ENCODE measurements at regions not wholly inside any gene's neighbourhood (a gene's known extent, or its start where the extent isn't known, plus 50 kb on each side); places are given as distances from the start of the nearest gene placed in this dataset.

DNA sequence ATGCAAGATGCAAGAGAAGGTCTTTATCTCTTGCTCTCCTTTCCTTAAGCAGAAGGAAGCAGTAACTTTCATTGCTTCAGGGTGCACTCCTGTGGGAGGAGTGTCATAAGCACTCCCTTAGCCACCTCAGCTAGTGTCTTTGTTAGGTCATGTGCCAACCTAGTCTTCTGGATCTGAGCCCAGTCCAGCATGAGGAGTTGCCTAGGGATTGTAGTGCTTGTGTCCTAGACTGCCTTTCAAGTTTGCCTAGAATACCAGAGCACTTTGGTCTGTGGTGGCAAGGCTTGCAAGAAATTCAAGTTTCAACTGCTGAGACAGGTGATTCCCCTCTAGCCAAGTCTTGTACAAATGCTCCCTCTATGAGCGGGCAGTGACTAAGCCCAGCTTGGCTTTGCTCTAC is 633.6 kb downstream of the ZNF385D start:
- TF ChIP-seq, protein P1, sequence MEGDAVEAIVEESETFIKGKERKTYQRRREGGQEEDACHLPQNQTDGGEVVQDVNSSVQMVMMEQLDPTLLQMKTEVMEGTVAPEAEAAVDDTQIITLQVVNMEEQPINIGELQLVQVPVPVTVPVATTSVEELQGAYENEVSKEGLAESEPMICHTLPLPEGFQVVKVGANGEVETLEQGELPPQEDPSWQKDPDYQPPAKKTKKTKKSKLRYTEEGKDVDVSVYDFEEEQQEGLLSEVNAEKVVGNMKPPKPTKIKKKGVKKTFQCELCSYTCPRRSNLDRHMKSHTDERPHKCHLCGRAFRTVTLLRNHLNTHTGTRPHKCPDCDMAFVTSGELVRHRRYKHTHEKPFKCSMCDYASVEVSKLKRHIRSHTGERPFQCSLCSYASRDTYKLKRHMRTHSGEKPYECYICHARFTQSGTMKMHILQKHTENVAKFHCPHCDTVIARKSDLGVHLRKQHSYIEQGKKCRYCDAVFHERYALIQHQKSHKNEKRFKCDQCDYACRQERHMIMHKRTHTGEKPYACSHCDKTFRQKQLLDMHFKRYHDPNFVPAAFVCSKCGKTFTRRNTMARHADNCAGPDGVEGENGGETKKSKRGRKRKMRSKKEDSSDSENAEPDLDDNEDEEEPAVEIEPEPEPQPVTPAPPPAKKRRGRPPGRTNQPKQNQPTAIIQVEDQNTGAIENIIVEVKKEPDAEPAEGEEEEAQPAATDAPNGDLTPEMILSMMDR (conservative IDR thresholded peaks at IDR 0.05): no peak
- Mint-ChIP-seq H3K4me3 (no peak overlapping the region), H3K36me3 (ENCODE audit: low read depth) (no peaks in the 10 kb centered on the region), H3K4me1 (no peaks in the 10 kb centered on the region), H3K27me3 (ENCODE audit: low read depth) (peaks cover 6% of the 10 kb centered on the region), H3K9me3 (peaks cover 5% of the 10 kb centered on the region), H3K27ac (ENCODE audit: unreplicated experiment) (no peak overlapping the region)
- DNase-seq (ENCODE audit: low read depth, low spot score): no peak

- no peaks in the 10 kb centered on the region for H3K36me3 Mint-ChIP-seq (ENCODE audit: low read depth)
- DNase-seq (ENCODE audit: low read depth, low spot score): no peak
- no peaks in the 10 kb centered on the region for H3K4me1 Mint-ChIP-seq
- H3K4me3 Mint-ChIP-seq: no peak overlapping the region
- H3K27me3 Mint-ChIP-seq (ENCODE audit: low read depth): no peaks in the 10 kb centered on the region
- TF ChIP-seq, protein P1 (conservative IDR thresholded peaks at IDR 0.05): no peak
- no peak overlapping the region for H3K27ac Mint-ChIP-seq (ENCODE audit: unreplicated experiment)
- no peaks in the 10 kb centered on the region for H3K9me3 Mint-ChIP-seq
Measured at GRCh38 chr3:21109056-21109455, 642.0 kb downstream of the ZNF385D start.

DNA sequence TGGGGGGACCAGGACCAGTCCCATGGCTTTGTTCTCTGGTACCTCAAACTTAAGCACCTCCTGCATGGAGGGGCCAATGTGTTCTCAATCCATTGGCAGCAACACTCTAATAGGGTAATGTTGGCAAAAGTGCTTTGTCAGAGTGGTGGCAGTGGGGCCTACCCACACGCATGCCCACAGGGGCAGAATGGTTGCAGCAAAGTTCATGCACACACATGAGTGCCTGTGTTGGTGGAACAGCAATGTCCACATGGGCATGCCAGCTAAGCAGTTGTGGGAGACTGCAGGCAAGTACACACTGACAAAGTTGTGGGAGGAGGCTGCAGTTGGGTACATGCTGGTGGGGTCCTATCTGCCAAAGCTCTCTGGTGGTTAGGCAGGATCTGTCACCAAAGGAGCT is 645.2 kb downstream of the ZNF385D start:
- Mint-ChIP-seq H3K36me3 (ENCODE audit: low read depth) (no peaks in the 10 kb centered on the region), H3K4me3 (no peak overlapping the region), H3K27ac (ENCODE audit: unreplicated experiment) (no peak overlapping the region), H3K4me1 (no peaks in the 10 kb centered on the region), H3K27me3 (ENCODE audit: low read depth) (no peaks in the 10 kb centered on the region), H3K9me3 (peaks cover 6% of the 10 kb centered on the region)
- TF ChIP-seq, protein P1 (conservative IDR thresholded peaks at IDR 0.05): no peak
- DNase-seq (ENCODE audit: low read depth, low spot score): no peak

DNA sequence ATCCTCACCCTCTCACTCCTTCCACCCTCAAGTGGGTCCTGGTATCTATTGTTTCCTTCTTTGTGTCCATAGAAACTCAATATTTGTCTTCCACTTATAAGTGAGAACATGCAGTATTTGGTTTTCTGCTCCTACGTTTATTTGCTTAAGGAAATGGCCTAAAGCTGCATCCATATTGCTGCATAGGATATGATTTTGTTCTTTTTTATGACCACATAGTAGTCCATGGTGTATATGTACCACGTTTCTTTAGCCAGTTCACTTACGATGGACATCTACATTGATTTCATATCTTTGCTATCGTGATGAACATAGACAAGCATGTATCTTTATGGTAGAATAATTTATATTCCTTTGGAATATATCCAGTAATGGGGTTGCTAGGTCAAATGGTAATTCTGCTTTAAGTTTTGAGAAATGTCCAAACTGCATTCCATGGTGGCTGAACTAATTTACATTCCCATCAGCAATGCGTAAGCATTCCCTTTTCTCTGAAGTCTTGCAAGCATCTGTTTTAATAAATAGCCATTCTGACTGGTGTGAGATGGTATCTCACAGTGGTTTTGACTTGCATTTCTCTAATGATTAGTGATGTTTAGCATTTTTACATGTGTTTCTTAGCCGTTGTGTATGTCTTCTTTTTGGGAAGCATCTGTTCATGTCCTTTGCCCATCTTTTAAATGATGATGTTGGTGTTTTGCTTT is 650.2 kb downstream of the ZNF385D start:
- no peak for DNase-seq (ENCODE audit: low read depth, low spot score)
- no peaks in the 10 kb centered on the region for H3K4me1 Mint-ChIP-seq
- H3K9me3 Mint-ChIP-seq: peaks cover 10% of the 10 kb centered on the region
- H3K36me3 Mint-ChIP-seq (ENCODE audit: low read depth): no peaks in the 10 kb centered on the region
- TF ChIP-seq, protein P1 (conservative IDR thresholded peaks at IDR 0.05): no peak
- no peaks in the 10 kb centered on the region for H3K27me3 Mint-ChIP-seq (ENCODE audit: low read depth)
- no peak overlapping the region for H3K4me3 Mint-ChIP-seq
- no peak overlapping the region for H3K27ac Mint-ChIP-seq (ENCODE audit: unreplicated experiment)

DNA sequence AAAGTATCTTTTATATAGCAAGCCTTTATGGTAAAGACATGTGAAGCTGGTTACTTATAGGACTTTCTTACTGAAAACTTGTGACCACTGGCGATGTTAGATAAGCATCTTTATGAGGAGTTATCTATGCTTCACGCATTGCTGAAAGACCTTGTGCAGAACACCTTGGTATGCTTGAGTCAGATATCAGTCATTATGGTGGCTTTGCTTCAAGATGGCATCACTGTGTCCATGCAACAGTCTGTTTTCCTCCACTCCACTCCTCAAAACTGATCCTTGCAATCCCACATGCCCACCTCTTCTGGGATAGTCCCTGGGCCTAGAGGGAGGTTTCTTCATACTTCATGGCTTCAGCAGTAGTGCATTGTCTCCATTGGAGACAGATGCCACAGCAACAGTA is 656.3 kb downstream of the ZNF385D start:
- TF ChIP-seq, protein P1 (conservative IDR thresholded peaks at IDR 0.05): no peak
- no peak overlapping the region for H3K27ac Mint-ChIP-seq (ENCODE audit: unreplicated experiment)
- no peaks in the 10 kb centered on the region for H3K9me3 Mint-ChIP-seq
- H3K36me3 Mint-ChIP-seq (ENCODE audit: low read depth): no peaks in the 10 kb centered on the region
- no peaks in the 10 kb centered on the region for H3K4me1 Mint-ChIP-seq
- no peak overlapping the region for H3K4me3 Mint-ChIP-seq
- H3K27me3 Mint-ChIP-seq (ENCODE audit: low read depth): no peaks in the 10 kb centered on the region
- no peak for DNase-seq (ENCODE audit: low read depth, low spot score)

Data from neural crest cell (in vitro differentiated cells).